PFSK-1 (cell line): ENCODE measurements at regions not wholly inside any gene's neighbourhood (a gene's known extent, or its start where the extent isn't known, plus 50 kb on each side); places are given as distances from the start of the nearest gene placed in this dataset.

Experiments used
- POLR2AphosphoS5 ChIP-seq: IDR thresholded peaks from 2 replicates; pipeline ENCODE4 v1.6.1; 2012; ENCODE audit warnings: low read depth, mild to moderate bottlenecking, control low read depth, low read length, moderate library complexity
- SIN3A ChIP-seq: IDR thresholded peaks from 2 replicates; pipeline ENCODE4 v1.6.1; 2012; ENCODE audit warnings: mild to moderate bottlenecking, low read length, moderate library complexity, borderline replicate concordance; ENCODE audit not compliant: insufficient read depth
- TAF1 ChIP-seq: IDR thresholded peaks from 2 replicates; pipeline ENCODE4 v1.6.1; 2012; ENCODE audit warnings: low read length, control low read depth, borderline replicate concordance; ENCODE audit not compliant: insufficient read depth
- TF ChIP-seq, protein P1 (sequence below), 2 experiments: IDR thresholded peaks; 2 replicates each; pipeline versions ENCODE4 v1.6.1 to v1.8.0; 2011 to 2012; ENCODE audit warnings: low read depth in 2 of 2, low read length in 2 of 2, control low read depth in 1 of 2, inconsistent platforms in 1 of 2, mild to moderate bottlenecking in 1 of 2, moderate library complexity in 1 of 2; ENCODE audit not compliant: insufficient read depth in 1 of 2

- TF ChIP-seq SIN3A (no peak), POLR2AphosphoS5 (no peak), TAF1 (no peak)
- TF ChIP-seq, protein P1, sequence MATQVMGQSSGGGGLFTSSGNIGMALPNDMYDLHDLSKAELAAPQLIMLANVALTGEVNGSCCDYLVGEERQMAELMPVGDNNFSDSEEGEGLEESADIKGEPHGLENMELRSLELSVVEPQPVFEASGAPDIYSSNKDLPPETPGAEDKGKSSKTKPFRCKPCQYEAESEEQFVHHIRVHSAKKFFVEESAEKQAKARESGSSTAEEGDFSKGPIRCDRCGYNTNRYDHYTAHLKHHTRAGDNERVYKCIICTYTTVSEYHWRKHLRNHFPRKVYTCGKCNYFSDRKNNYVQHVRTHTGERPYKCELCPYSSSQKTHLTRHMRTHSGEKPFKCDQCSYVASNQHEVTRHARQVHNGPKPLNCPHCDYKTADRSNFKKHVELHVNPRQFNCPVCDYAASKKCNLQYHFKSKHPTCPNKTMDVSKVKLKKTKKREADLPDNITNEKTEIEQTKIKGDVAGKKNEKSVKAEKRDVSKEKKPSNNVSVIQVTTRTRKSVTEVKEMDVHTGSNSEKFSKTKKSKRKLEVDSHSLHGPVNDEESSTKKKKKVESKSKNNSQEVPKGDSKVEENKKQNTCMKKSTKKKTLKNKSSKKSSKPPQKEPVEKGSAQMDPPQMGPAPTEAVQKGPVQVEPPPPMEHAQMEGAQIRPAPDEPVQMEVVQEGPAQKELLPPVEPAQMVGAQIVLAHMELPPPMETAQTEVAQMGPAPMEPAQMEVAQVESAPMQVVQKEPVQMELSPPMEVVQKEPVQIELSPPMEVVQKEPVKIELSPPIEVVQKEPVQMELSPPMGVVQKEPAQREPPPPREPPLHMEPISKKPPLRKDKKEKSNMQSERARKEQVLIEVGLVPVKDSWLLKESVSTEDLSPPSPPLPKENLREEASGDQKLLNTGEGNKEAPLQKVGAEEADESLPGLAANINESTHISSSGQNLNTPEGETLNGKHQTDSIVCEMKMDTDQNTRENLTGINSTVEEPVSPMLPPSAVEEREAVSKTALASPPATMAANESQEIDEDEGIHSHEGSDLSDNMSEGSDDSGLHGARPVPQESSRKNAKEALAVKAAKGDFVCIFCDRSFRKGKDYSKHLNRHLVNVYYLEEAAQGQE (IDR thresholded peaks at IDR 0.05; ENCODE audit: insufficient read depth in 1 of 2, low read depth in 2 of 2, low read length in 2 of 2) = no peak
Measured at GRCh38 chr6:134733801-134734200, 216.1 kb downstream of the ALDH8A1 start.
